ENCODE measurements at regions not wholly inside any gene's neighbourhood (a gene's known extent, or its start where the extent isn't known, plus 50 kb on each side); places are given as distances from the start of the nearest gene placed in this dataset.

DNA sequence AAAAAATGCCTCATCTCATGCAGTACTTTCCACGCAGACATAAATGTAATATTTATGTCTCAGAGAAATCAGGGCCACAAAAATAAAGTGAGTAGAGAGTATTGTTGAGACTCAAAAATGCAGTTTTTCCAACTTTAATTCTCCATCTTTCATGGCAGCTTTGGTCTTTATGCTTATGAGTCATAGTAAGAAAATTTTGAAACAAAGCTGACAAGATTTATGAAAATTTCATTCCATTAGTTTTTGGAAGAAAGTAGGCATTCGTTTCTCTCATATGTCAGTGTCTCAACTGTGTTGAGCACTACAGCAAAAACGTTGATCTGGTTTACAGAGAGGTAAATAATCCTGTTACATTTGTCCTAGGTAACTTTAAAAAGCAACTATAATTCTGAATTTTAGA, 656.8 kb downstream of the IQCM start:
- TF ChIP-seq CTCF (IDR thresholded peaks at IDR 0.05; ENCODE audit: insufficient read depth, low read length, poor library complexity, severe bottlenecking) (no peak), EZH2phosphoT487 (conservative IDR thresholded peaks at IDR 0.05; ENCODE audit: low read length) (no peak)
